GM19025 (cell line): ENCODE measurements at regions not wholly inside any gene's neighbourhood (a gene's known extent, or its start where the extent isn't known, plus 50 kb on each side); places are given as distances from the start of the nearest gene placed in this dataset.

Source experiments
- ATAC-seq: cut with Tn5 transposase; IDR thresholded peaks from one replicate; pipeline ENCODE4 v1.9.1; 2021; ENCODE audit warnings: mild to moderate bottlenecking, low read depth, moderate library complexity; ENCODE audit not compliant: unreplicated experiment

DNA sequence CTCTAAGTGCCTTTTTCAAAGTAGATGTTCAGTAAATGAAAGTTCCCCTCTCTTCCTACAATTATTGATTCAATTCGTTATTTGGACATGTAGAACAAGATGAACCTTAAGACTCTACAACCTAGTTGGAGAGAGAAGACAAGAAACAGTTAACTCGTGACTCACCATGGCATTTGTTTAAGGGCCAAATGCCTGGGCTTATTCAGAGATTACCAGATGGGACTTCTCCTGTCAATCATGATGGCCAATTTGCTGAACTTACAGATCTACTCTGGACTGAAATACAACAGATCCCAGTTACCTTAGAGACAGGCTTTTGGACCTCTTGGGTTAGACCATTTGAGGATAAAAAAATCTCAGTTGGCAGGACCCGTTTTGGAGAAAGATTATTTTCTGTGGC is 93.5 kb downstream of the C1orf94 start:
- ATAC-seq = no peak

GRCh38 chr1:34272152-34272551 is 95.4 kb downstream of the C1orf94 start:
- ATAC-seq = no peak

DNA sequence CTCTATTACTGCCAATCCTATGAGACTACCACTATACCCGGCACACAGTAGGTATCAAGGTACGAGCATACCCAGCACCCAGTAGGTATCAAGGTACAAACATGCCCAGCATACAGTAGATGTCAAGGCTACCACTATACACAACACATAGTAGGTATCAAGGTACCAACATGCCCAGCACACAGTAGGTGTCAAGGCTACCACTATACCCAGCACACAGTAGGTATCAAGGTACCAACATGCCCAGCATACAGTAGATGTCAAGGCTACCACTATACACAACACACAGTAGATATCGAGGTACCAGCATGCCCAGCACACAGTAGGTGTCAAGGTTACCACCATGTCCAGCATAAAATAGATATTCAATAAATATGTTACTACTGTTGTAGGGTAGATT is 98.4 kb downstream of the C1orf94 start:
- ATAC-seq = no peak

- no peak for ATAC-seq
Measured at GRCh38 chr1:34276606-34277005, 99.9 kb downstream of the C1orf94 start.

GRCh38 chr1:34277150-34277549 is 100.4 kb downstream of the C1orf94 start:
- no peak for ATAC-seq

DNA sequence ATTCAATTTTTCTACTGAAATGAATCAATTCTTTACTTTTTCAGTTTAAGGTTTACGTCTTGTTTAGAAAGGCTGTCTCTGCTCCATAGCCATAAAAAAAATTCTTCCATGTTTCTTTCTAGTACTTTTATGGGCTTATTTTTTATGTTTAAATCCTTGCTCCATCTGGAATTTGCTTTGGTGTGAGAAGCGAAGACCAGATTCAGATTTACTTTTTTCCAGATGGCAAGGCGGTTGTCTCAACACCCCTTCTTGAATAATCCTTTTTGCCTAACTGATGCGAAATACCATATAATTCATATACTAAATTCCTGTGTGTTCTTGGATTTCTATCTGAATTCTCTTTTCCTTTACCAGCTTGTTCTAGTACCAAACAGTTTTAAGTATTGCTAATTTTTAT is 101.5 kb downstream of the C1orf94 start:
- ATAC-seq = no peak

- no peak for ATAC-seq
Measured at GRCh38 chr1:34279971-34280370, 103.3 kb downstream of the C1orf94 start.

DNA sequence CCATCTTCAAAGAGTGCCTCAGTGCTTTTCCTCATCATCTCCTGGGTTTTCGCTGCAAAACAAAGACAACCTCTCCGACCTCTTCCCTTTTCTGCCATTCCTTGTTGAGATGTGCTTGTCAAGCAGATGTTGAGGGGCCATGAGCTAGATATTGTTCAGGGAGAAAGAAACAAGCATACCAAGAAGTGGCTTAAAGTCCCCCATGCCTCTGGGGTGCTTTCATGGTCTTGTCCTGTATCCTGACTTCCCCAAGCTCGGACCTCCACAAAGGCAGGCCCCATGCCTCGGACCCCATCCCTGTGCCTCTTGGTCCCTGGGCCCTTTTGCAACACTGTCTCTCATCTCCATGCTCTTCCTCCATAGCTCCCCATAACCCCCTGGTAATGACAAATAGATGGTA is 103.8 kb downstream of the C1orf94 start:
- no peak for ATAC-seq

DNA sequence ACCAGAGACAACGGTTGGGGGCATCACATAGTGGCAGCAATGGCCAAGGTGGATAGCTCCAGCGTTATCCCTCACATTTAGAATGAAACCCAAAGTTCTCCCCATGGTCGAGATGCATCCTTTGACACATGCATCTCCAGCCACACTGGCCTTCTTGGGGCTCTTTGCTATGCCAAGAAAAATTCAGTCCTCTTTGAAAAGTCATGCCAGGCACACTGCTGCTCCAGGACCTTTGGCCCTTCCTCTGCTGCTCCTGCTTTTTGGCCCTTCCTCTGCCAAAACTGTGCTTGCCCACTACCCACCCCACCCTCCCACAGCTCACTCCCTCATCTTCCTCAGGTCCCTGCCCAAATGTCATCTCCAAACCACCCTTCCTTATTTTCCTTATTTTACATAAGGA is 106.4 kb downstream of the C1orf94 start:
- ATAC-seq = no peak

GRCh38 chr1:34286511-34286910 is 109.8 kb downstream of the C1orf94 start:
- ATAC-seq = no peak

DNA sequence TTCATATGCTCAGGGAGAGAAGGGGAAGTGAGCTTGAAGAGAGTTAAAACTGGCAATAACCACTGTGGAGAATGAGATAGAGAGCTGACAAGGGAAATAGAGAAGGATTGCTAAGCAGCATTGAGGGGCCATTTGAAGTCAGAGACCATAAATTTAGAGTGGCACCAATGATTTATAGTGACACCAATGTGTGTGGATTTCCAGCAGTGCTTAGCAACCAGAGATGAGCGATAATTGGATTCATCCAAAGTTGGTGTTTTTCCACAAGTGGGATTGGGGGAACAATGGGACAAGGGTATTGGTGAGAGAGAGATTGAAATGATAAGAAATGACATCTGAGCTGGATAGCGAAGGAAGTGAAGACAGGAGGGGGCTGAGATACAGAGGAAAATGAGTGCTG is 114.1 kb downstream of the C1orf94 start:
- ATAC-seq = no peak

GRCh38 chr1:34292472-34292871 is 115.8 kb downstream of the C1orf94 start:
- no peak for ATAC-seq

- no peak for ATAC-seq
Measured at GRCh38 chr1:34296059-34296458, 119.4 kb downstream of the C1orf94 start.

- ATAC-seq = no peak
Measured at GRCh38 chr1:34302798-34303197, 126.1 kb downstream of the C1orf94 start.

- ATAC-seq = no peak
Measured at GRCh38 chr1:34303218-34303617, 126.5 kb downstream of the C1orf94 start.

- ATAC-seq = no peak
Measured at GRCh38 chr1:34306568-34306967, 129.9 kb downstream of the C1orf94 start.

DNA sequence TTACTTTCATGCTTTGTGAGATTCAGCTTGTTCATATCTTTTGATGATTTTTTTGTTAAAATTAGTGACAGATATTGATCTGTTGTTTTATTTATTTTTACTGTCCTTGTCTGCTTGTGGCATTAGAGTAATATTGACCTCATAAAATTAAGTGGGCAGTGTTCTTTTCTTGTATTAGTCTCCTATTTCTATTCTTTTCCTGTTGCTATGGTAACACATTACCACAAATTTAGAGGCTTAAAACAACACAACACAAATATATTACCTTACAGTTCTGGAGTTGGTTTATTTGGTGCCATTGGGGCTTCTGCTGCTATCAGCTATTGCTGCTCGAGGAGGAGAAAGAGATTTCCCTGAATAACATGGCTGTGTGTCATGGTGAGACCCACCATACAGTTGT is 135.7 kb downstream of the C1orf94 start:
- ATAC-seq = no peak

DNA sequence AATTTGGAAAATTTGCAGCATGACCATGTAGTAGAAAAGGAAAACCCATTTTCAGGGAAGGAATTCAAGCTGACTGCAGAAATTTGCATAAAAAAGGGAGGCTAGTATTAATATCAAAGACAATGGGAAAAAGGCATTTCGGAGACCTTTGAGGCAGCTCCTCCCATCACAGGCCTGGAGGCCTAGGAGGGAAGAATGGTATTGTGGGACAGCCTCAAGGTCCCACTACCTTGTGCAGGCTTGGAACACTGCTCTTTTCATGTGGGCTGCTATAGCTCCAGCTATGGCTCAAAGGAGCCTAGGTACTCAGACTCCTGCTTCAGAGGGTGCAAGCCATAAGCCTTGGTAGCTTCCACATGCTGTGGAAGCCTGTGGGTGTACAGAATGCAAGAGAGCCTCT is 139.3 kb downstream of the C1orf94 start:
- no peak for ATAC-seq

- ATAC-seq = no peak
Measured at GRCh38 chr1:34316773-34317172, 140.1 kb downstream of the C1orf94 start.

DNA sequence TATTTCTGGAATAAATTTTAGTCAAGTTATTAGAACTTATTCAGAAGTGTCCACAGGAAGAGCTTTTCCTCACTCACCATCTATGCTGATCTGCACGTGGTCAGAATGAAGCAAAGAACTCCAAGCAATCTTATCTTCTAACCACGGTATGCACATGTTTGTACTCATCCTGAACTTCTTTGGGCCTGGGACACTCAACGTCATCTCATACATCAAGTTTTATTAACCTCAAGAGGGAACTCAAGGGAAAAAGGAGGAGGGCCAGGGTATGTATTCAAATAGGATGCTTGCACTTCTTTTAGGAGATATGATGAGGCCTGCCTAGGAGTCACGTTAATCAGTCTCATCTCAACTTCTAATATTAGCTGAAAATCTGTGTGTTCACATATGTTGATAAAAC is 142.5 kb downstream of the C1orf94 start:
- ATAC-seq = no peak

DNA sequence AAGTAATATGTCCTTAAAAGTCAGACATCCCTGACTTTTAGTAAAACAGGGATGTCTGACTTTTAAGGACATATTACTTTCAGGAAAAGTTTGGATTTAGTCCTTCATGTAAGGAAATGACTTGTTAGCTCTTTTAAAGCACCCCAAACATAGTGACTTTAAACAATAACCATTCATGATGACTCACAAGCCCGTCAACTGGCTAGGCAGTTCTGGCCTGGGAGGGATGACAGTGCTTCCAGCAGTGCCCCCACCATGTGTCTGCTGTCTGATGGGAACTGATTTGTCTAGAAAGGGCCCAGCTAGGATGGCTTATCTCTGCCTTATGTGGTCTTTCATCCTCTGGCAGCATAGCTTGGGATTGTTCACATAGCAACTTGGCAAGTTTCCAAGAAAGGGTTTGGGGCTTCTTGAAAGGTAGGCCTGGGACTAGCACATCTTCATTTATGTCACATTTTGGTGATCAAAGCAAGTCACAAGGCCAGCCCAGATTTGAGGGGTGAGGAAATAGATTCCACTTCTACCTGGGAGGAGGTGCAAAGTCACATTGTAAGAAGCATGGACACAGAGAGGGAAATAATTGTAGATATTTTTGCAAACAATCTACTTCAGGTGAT is 143.5 kb downstream of the C1orf94 start:
- no peak for ATAC-seq

GRCh38 chr1:34322969-34323368 is 146.3 kb downstream of the C1orf94 start:
- ATAC-seq = no peak

DNA sequence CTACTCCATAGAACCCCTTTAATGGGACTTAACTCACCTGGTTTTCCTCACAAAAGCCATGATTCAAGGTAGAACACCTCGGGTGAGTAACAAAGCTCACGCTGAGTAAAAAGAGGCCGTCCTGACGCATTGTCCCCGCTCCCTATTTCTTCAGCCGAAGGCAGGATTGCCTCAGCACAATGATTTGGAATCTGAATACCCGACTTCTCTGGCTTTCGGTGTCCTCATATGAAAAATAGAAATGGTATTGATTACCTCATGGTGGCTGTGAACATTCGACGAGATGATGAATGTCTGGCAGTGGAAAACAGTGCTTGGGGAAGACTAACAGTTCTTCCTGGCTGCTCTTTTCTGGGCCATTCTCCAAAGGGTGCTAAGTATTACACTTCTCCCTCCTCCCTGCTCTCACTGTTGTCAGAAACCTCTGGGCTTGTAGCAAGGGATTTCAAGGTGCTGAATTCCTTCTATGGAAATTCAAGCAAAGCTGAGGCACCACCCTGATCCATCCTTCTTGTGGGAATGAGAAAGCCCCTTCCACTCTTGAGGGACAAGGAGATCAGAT is 148.3 kb downstream of the C1orf94 start:
- ATAC-seq = no peak
